HG02885 (cell line): ENCODE measurements at regions not wholly inside any gene's neighbourhood (a gene's known extent, or its start where the extent isn't known, plus 50 kb on each side); places are given as distances from the start of the nearest gene placed in this dataset.
"Not testable (repeated sequence)": the region's sequence is repeated elsewhere in the genome, so short reads cannot be mapped to it uniquely, and the experiment has no call there.

Source experiments
- ATAC-seq: cut with Tn5 transposase; IDR thresholded peaks from one replicate; pipeline ENCODE4 v1.9.1; 2021; ENCODE audit warnings: mild to moderate bottlenecking; ENCODE audit not compliant: unreplicated experiment, poor library complexity

GRCh38 chr3:20528180-20528770, 342.3 kb upstream of the SGO1 start:
- no peak for ATAC-seq

- no peak for ATAC-seq
Observed at GRCh38 chr3:20527368-20527767, 341.4 kb upstream of the SGO1 start.

- ATAC-seq: no peak
Observed at GRCh38 chr3:20524328-20524727, 338.3 kb upstream of the SGO1 start.

GRCh38 chr3:20523293-20523692, 337.3 kb upstream of the SGO1 start:
- no peak for ATAC-seq

- ATAC-seq: not testable (repeated sequence)
Observed at GRCh38 chr3:20517316-20517715, 331.3 kb upstream of the SGO1 start.

- ATAC-seq: no peak
Observed at GRCh38 chr3:20516311-20516710, 330.3 kb upstream of the SGO1 start.

- no peak for ATAC-seq
Observed at GRCh38 chr3:20515834-20516233, 329.8 kb upstream of the SGO1 start.

- peak; percentile 95 for ATAC-seq
Observed at GRCh38 chr3:20511863-20512505, 326.0 kb upstream of the SGO1 start.

- no peak for ATAC-seq
Observed at GRCh38 chr3:20510396-20510795, 324.4 kb upstream of the SGO1 start.

- ATAC-seq: no peak
Observed at GRCh38 chr3:20503394-20504082, 317.5 kb upstream of the SGO1 start.

GRCh38 chr3:20490996-20491395, 305.0 kb upstream of the SGO1 start:
- no peak for ATAC-seq

- ATAC-seq: no peak
Observed at GRCh38 chr3:20488151-20488550, 302.1 kb upstream of the SGO1 start.

GRCh38 chr3:20484126-20484525, 298.1 kb upstream of the SGO1 start:
- no peak for ATAC-seq

- ATAC-seq: no peak
Observed at GRCh38 chr3:20482350-20482749, 296.3 kb upstream of the SGO1 start.

- ATAC-seq: no peak
Observed at GRCh38 chr3:20480786-20481365, 294.9 kb upstream of the SGO1 start.

- ATAC-seq: no peak
Observed at GRCh38 chr3:20478436-20478835, 292.4 kb upstream of the SGO1 start.

- ATAC-seq: not testable (repeated sequence)
Observed at GRCh38 chr3:20464237-20464636, 278.2 kb upstream of the SGO1 start.

GRCh38 chr3:20462723-20463122, 276.7 kb upstream of the SGO1 start:
- no peak for ATAC-seq

- ATAC-seq: no peak
Observed at GRCh38 chr3:20462226-20462625, 276.2 kb upstream of the SGO1 start.

GRCh38 chr3:20458994-20459716, 273.1 kb upstream of the SGO1 start:
- no peak for ATAC-seq

GRCh38 chr3:20456511-20456910, 270.5 kb upstream of the SGO1 start:
- ATAC-seq: no peak
